Thymus (tissue), 11 donors: ENCODE measurements at regions not wholly inside any gene's neighbourhood (a gene's known extent, or its start where the extent isn't known, plus 50 kb on each side); places are given as distances from the start of the nearest gene placed in this dataset.
"Not testable (repeated sequence)": the region's sequence is repeated elsewhere in the genome, so short reads cannot be mapped to it uniquely, and the experiment has no call there.

Experiments used
- DNase-seq, 9 donors: peaks; one replicate each; pipeline ENCODE4 v3.0.0-alpha.2; 2013; ENCODE audit warnings: low spot score in 9 of 9, low read depth in 6 of 9, missing footprints in 1 of 9
- H3K27ac ChIP-seq, 2 donors: one replicate each; pipeline ENCODE4 v1.5.1; 2013; ENCODE audit warnings: control low read depth in 1 of 2, low read depth in 1 of 2, low read length in 1 of 2, mild to moderate bottlenecking in 1 of 2, moderate library complexity in 1 of 2
- H3K27me3 ChIP-seq, 2 donors: one replicate each; pipeline ENCODE4 v1.5.1; 2013; ENCODE audit warnings: low read length in 1 of 2; ENCODE audit not compliant: control insufficient read depth in 2 of 2, insufficient read depth in 1 of 2
- H3K36me3 ChIP-seq, 2 donors: one replicate each; pipeline ENCODE4 v1.5.1; 2013; ENCODE audit warnings: low read length in 1 of 2, mild to moderate bottlenecking in 1 of 2, moderate library complexity in 1 of 2; ENCODE audit not compliant: control insufficient read depth in 2 of 2, insufficient read depth in 2 of 2
- H3K4me1 ChIP-seq, 2 donors: one replicate each; pipeline ENCODE4 v1.5.1; 2013; ENCODE audit warnings: low read length in 2 of 2; ENCODE audit not compliant: control insufficient read depth in 2 of 2, insufficient read depth in 2 of 2
- H3K4me3 ChIP-seq, 2 donors: one replicate each; pipeline ENCODE4 v1.5.1; 2013; ENCODE audit warnings: low read length in 2 of 2, control low read depth in 1 of 2, mild to moderate bottlenecking in 1 of 2
- H3K9me3 ChIP-seq, 2 donors: one replicate each; pipeline ENCODE4 v1.5.1; 2013; ENCODE audit warnings: low read length in 1 of 2, mild to moderate bottlenecking in 1 of 2; ENCODE audit not compliant: control insufficient read depth in 2 of 2, insufficient read depth in 1 of 2
- WGBS: extraction: QIAGEN DNeasy Blood & Tissue Kit; methylation state at CpG from one replicate; pipeline ENCODE4 v1.1.7; 2013; 5-methylcytosine and 5-hydroxymethylcytosine counted together
- donor health status: healthy.

DNA sequence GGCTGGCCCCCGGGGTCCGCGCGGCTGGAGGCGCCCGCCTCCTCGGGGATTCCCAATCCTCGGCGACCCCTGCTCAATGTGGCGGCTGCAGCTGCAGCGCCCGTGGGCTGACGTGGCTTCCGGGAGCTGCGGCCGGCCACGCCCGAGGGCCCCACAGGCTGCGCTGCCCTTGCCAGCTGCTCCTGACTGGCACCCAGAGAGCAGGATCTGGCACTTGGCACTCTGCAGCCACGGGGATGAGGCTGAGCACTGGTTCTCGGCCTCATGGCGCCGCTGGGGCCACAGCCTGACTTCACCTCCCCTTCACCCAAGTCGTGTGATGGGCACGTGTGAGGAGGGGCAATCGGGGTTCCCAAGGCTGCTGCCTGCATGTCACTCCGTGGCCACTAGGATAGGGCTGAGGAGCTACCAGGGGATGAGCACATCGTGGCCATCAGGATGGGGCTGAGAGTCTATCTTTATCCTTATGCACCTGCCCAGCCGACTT is 267.8 kb upstream of the FRG2C start:
- Histone ChIP-seq H3K4me1 (no peaks in the 10 kb centered on the region), H3K9me3 (peaks cover 0 to 6% of the 10 kb centered on the region in 2 donors), H3K27me3 (no peaks in the 10 kb centered on the region), H3K4me3 (no peak overlapping the region), H3K27ac (no peak overlapping the region), H3K36me3 (no peaks in the 10 kb centered on the region)
- 78% methylated on average over 29 of the region's 29 CpGs for WGBS
- DNase-seq = no peak

DNA sequence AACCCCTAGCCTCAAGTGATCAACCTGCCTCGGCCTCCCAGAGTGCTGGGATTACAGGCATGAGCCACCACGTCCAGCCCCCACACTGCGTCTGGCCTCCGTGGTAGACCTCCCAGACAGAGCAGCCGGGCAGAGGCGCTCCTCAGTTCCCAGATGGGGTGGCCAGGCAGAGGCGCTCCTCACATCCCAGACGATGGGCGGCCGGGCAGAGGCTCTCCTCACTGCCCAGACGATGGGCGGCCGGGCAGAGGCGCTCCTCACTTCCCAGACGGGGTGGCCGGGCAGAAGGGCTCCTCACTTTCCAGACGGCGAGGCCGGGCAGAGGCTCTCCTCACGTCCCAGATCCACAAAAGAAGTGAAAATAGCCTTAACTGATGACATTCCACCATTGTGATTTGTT is 266.6 kb upstream of the FRG2C start:
- not testable (repeated sequence) for H3K36me3 ChIP-seq, H3K9me3 ChIP-seq, DNase-seq, H3K27ac ChIP-seq, H3K4me1 ChIP-seq, H3K4me3 ChIP-seq, H3K27me3 ChIP-seq
- 97% methylated on average over 20 of the region's 20 CpGs for WGBS

DNA sequence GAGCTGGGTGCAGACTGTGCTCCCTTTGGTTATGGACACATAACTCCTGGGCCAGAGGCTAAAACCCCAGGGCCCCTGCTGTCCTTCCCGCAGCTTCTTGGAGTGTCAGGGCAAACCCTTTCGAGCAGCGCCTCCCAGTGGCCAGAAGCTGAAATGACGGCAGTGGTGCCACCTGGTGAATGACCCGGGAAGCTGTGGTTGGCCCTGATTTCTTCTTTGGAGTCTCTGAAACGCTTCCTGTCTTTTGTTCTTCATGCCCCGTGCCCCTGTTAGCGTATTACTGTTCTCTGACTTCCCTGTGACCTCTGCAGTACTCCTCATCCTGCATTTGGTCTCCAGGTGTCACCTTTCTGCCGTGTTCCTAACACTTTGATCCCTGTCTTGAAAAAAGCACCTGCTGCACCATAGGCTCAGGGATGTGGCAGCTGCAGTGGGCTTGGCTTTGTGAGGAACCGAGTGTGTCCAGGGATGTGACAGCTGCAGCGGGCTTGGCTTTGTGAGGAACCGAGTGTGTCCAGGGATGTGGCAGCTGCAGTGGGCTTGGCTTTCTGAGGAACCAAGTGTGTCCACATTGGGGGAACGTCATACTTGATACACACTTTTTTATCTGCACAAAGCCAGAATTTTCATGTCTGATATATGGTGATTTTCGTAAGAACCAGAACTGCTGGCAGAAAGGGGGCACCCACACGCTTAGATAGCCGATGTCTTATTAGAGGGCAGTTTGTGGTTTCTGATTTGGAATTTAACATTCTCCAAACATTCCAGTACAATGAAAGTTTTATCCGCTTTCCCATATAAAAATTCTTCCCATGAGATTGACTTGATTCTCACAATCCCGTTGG is 241.8 kb upstream of the FRG2C start:
- not testable (repeated sequence) for H3K27ac ChIP-seq

DNA sequence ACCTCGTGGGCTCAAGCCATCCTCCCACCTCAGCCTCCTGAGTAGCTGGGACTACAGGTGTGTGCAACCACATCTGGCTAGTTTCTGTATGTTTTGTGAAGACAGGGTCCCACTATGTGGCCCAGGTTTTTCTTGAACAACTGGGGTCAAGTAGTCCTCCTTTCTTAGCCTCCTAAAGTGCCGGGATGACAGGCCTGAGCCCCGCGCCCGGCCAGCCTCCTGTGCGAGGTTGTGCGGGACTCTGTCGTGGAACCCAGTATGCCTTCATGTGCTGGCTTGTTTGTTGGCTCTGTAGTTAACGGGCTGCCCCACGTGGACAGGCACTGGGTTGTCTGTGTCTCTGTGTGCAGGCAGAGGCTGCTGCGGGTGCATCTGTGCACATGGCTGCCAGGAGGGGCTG is 238.7 kb upstream of the FRG2C start:
- DNase-seq, H3K36me3 ChIP-seq: not testable (repeated sequence)
- 90% methylated on average over 11 of the region's 11 CpGs for WGBS

More for the DNA sequence above, 241.8 kb upstream of the FRG2C start:
- not testable (repeated sequence) for H3K36me3 ChIP-seq, H3K9me3 ChIP-seq, H3K4me3 ChIP-seq, H3K4me1 ChIP-seq, H3K27me3 ChIP-seq
- WGBS = 50% methylated on average over 18 of the region's 18 CpGs
- DNase-seq = peak in 3 of 9 donors; percentile 5 to 52 (median 16)

DNA sequence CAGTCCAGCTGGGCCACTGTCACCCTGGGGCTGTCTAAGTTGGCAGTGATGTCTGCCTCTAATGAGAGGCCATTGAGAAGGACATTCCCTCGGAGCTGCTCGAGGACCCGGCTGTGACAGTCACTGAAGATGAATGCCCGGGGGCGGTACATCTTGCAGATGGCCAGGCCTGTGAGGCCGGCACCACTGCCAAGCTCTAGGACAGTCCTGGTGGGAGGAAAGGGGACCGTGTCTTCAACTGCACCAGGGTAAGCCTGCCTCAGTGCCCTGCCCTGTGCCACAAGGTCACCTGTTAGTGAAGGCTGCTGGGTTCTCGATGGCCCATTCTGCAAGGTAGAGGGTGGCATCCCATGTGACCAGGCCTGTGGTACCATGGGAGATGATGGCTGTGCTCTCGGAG is 236.6 kb upstream of the FRG2C start:
- 98% methylated on average over 9 of the region's 9 CpGs for WGBS
- DNase-seq, H3K4me1 ChIP-seq, H3K4me3 ChIP-seq, H3K36me3 ChIP-seq, H3K27me3 ChIP-seq, H3K27ac ChIP-seq, H3K9me3 ChIP-seq: not testable (repeated sequence)

More for the DNA sequence above, 238.7 kb upstream of the FRG2C start:
- H3K4me3 ChIP-seq, H3K9me3 ChIP-seq, H3K27ac ChIP-seq, H3K4me1 ChIP-seq, H3K27me3 ChIP-seq: not testable (repeated sequence)

DNA sequence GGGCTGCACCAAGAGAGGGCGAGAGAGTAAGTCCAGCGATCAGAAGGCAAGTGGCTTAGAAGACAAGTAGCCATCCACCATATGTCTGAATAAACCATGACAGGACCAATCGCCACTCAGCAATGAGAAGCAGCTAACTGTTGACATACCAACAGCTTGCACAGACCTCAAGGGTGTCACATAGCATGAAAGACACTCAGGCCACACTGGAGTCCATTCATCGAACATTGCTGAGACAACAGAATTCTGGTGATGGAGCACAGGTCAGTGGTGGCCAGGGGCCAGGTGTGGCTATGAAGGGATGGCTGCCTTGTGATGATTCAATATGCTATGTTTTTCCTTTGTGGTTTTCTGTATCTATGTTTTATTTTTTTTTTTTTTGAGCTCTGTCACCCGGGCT is 236.2 kb upstream of the FRG2C start:
- 96% methylated on average over 5 of the region's 5 CpGs for WGBS
- not testable (repeated sequence) for H3K9me3 ChIP-seq, H3K4me3 ChIP-seq, H3K27ac ChIP-seq, H3K27me3 ChIP-seq, H3K36me3 ChIP-seq, DNase-seq, H3K4me1 ChIP-seq

DNA sequence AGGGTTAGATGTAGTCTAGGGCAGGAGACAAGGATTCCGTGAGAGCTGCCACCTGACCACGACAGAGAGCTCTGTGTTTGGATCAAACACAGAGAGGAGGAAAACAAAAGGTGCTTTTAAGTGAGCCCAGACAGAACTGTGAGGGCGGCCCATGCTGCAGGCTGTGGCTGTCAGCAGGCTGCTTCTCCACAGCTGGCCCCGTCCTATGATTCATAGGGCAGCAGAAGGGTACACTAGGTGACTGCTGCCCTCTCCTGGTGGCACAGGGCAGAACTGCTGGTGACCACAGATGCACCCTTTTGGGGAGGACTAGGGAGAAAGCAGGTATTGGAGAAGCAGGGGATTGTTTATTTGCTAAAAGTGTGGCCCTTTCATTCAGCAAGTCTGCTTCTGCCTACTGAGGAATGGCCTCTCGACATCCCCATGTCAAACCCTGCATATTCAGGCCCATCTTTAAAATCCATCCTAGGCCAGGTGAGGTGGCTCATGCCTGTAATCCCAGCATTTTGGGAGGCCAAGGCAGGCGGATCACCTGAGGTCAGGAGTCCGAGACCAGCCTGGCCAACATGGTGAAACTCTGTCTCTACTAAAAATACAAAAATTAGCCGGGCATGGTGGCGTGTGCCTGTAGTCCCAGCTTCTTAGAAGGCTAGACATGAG is 234.4 kb upstream of the FRG2C start:
- H3K27ac ChIP-seq, H3K4me1 ChIP-seq, H3K9me3 ChIP-seq, H3K27me3 ChIP-seq, H3K36me3 ChIP-seq, H3K4me3 ChIP-seq: not testable (repeated sequence)
- 80% methylated on average over 9 of the region's 9 CpGs for WGBS
- DNase-seq = peak in 5 of 9 donors; percentile 14 to 72 (median 42)

DNA sequence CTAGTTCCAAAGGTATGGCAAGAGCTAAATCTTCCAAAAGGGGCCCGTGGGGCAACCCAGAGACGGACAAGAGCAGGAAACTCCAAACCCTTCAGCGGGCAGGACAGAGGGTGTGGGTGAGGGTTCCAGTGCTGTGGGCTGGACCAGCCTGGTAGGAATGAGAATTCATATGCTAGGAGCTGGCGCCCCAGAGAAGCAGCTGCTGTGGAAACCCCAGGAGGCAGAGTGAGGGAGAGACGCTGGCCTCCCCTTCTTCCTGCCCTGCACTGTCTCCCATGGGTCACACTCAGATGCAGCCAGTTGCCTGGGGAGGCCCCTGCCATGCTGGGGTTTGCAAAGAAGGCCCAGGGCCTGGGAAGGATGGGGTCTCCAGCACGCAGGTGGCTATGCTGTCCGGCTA is 233.7 kb upstream of the FRG2C start:
- 94% methylated on average over 7 of the region's 7 CpGs for whole genome bisulfite sequencing
- H3K4me1 ChIP-seq, H3K9me3 ChIP-seq, H3K36me3 ChIP-seq, H3K27ac ChIP-seq, H3K4me3 ChIP-seq, DNase-seq, H3K27me3 ChIP-seq: not testable (repeated sequence)

DNA sequence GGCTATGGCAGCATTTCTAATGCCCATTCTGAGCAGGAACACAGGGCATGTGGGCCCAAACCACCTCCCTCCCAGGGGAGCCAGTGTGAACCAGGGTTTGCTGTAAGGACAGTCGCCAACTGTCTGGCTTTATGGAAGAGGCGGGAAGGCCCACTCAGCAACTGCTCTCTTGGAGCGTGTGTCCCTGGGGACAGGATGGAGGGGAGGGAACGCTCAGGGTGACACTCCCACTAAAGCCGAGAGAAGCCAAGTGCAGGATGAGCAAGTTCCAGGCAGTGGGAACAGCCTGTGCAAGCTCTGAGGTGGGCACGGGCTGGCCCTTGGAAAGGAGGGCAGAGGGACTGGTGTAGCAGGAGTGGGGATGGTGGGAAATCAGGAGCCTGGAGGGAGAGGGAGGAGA is 233.0 kb upstream of the FRG2C start:
- not testable (repeated sequence) for H3K27ac ChIP-seq, H3K4me3 ChIP-seq, H3K27me3 ChIP-seq, DNase-seq, H3K4me1 ChIP-seq, H3K9me3 ChIP-seq, H3K36me3 ChIP-seq
- WGBS = 95% methylated on average over 6 of the region's 6 CpGs
